HT-29 (cell line): ENCODE measurements at regions not wholly inside any gene's neighbourhood (a gene's known extent, or its start where the extent isn't known, plus 50 kb on each side); places are given as distances from the start of the nearest gene placed in this dataset.

Experiments used
- DNase-seq: peaks from one replicate; pipeline ENCODE4 v3.0.0-alpha.2; 2015; ENCODE audit warnings: low spot score

DNA sequence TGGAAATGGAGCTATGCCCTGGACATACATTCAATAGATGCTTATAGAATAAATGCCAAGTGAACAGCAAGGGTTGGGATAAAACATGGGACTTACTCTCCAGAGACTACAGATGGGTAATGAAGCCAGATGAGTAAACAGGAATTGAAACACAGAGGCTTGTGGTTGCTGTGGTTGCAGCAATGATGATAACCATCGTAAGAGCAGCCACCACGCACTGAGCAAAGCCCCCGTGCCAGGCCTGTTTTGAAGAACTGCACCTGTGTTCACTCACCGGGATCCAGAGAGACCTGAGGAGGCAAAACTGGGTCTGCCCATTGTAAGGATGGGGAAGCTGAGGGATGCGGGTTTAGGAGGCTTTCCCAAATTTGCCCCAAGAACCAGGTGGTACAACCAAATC lies 431.1 kb upstream of the CDH4 start:
- no peak for DNase-seq

- DNase-seq: no peak
Measured at GRCh38 chr20:60822699-60823607, 429.1 kb upstream of the CDH4 start.

- DNase-seq: no peak
Measured at GRCh38 chr20:60835876-60836275, 416.2 kb upstream of the CDH4 start.

- no peak for DNase-seq
Measured at GRCh38 chr20:60837173-60837770, 414.8 kb upstream of the CDH4 start.

DNA sequence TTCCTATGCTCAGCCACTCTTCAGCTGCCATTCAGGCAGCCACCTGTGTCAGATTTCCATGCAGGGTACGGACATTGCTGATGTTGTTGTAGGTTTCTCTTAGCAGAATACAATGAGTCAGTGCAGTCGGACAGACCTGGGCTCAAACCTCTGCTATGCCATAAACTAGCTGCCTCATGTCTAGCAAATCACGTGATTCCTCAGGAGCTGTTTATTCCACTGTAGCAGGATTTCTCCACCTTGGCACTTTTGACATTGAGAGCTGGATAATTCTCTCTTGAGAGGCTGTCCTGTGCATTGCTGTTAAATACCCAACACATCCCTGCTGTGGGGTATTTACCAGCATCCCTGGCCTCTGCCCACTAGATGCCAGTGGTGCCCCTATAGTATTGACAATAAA lies 413.8 kb upstream of the CDH4 start:
- DNase-seq: no peak

DNA sequence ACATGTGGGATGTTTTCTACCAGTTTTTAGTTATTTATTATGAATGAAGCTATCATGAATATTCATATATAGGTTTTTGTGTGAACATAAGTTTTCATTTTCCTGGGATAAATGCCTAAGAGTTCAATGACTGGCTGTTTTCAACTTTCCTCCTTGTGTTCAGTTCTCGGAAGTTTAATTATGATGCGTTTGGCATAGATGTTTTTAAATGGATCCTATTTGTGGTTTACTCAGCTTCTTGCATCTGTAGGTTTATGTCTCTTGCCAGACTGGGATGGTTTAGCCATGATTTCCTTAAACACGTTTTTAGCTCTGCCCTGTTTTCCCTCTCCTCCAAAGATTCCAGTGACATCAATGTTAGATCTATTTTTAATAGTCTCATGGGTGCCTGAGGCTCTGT lies 411.1 kb upstream of the CDH4 start:
- DNase-seq: no peak

DNA sequence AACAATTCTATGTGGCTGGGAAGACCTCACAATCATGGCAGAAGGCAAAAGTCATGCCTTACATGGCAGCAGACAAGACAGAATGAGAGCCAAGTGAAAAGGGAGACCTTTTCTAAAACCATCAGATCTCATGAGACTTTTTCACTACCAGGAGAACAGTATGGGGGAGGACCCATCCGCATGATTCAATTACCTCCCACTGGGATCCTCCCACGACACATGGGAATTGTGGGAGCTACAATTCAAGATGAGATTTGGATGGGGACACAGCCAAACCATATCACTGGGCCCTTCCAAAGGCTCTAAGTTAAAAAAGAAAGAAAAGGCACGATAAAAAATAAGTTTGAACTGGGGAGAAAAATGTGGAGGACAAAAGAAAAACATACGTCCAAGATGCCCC lies 406.9 kb upstream of the CDH4 start:
- DNase-seq: no peak

DNA sequence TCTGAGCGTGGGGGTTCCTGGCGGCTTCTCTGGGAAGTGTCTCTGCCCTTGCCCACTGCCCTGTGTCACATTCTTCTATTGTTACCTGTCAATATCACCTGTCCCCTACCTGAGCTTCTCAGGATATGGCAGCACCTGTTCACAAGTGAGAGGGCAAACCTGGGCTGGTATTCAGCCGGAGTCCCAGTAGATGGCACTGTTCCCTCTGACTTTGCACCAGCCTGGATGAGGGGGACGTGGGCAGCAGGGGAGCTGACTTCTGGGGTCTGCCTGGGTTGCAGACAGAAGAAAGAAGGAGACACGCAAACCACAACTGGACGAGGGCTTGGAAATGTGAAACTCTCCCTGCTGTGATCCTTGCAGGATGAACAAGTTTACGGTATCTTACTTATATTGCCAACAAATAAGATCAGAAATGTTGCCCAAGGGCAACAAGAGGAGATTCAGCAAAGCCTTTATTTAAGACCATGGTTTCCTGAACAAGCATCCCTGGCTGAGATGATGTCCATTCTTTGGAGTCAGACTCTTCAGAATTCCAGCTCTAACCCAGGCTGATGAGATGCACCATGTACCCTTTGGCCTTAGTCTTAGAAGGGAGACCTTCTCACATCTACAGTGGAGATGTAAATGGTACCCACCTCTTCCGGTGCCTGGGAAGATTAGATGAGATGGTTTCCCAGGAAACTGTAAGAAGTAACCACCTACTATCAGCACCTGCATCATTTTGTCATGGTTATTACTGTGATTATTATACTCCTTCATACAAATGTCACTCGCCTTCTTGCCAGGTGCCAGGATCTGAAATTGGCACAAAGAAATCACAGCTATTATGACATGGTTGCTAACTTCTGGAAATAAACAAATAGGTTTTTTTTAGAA lies 400.0 kb upstream of the CDH4 start:
- peak; percentile 57 for DNase-seq

DNA sequence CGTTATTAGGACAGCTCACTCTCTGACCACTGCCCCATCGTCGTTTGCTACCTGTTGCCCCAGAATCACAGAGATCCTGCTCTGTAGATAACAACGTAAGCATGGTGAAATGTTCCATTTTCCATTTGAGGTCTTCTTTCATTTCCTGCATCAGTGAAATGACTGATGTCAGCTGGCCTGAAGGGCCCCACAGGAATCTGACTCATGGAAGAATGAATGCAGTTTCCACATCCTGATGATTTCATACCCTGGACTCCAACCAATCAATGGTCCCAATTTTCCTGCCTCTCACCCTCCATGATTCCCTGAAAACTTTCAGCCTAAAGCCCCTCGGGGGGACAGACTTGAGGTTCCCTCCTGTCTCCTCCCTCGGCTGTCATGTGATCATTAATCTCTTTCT lies 394.4 kb upstream of the CDH4 start:
- DNase-seq: no peak

DNA sequence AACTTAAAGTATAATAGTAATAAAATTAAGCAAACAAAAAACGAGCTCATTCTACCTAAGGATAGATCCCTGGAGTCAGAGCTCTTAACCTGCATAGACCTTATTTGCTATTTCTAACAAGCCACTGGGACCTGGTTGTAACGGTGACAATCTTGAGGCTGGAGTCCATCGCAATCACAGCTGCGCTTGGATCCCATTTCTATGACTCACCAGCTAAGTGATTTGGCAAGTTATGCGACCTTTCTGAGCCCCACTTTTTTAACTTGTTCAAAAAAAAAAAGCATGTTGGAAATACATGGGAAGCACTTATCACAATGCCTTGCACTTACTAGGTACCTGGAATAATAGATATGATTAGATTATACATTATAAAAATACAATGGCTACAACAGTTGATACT lies 389.5 kb upstream of the CDH4 start:
- no peak for DNase-seq

DNA sequence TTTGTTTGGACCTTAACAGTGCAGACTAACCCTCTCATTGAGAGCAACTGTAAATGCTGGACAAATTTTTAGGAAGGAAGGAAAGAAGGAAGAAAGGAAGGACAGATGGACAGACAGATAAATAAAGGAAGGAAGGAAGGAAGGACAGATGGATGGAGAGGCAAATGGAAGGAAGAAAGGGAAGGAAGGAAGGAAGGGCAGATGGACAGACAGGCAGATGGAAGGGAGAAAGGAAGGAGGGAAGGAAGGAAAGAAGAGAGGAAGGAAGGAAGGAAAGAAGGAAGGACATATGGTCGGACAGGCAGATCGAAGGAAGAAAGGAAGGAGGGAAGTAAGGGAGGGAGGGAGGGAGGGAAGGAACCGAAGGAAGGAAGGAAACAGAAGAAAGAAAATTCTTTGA lies 388.5 kb upstream of the CDH4 start:
- no peak for DNase-seq

- DNase-seq: no peak
Measured at GRCh38 chr20:60867589-60867988, 384.5 kb upstream of the CDH4 start.

- no peak for DNase-seq
Measured at GRCh38 chr20:60868316-60868891, 383.7 kb upstream of the CDH4 start.

GRCh38 chr20:60869087-60869486 lies 383.0 kb upstream of the CDH4 start:
- DNase-seq: no peak

GRCh38 chr20:60869625-60870024 lies 382.4 kb upstream of the CDH4 start:
- DNase-seq: no peak

DNA sequence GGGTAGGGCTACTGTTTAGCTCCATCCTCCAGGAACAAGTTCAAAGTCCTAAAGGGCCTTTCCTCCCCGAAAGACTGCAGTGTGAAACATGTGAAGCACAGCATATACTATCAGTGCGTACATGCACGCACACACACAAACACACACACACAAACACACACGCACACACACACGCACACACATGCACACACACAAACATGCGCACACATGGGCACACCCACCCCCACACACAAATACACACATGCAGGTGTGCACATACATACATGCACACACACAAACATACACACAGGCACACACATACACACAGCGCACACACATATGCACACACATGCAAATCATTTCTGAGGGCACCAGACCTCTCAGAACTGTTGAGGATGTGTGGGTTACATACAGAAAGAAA lies 382.0 kb upstream of the CDH4 start:
- DNase-seq: no peak

DNA sequence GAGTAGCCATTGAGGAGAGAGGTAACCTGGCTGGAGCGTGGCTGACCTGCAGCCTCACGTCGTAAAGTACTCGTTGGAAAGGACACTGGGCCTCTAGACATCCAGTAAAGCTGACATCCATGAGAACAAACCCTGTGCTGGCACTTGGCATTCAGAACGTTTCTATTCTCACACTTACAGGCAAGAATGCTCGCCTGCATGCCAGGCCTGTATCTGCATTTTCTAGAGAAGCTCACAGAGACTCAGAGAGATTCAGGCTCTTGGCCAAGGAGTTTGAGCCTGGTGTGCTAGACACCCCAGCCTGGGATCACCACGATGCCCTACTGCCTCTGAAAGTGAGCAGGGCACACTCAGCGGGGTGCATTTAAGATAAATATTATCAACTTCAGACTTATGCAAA lies 379.8 kb upstream of the CDH4 start:
- DNase-seq: no peak

GRCh38 chr20:60877071-60877857 lies 374.8 kb upstream of the CDH4 start:
- DNase-seq: no peak

- DNase-seq: no peak
Measured at GRCh38 chr20:60882836-60883235, 369.2 kb upstream of the CDH4 start.

DNA sequence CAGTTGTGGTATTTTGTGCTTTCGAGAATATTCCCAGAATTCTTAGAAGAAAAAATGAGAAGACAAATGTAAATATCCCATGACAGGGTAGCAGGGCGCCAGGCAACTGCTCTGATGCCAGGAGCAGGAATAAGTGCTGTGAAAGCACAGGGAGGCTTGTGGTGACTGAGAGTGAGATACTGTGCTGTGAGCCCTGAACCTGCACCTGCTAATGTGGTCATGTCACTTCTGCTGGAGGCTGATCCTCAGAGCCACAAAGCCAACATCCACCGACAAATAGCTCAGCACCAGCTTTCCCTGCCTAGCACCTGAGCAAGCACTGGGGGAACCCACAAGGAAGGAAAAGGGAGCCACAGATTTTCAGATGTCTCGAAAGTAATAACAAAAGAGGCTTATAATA lies 368.6 kb upstream of the CDH4 start:
- no peak for DNase-seq

GRCh38 chr20:60884277-60884676 lies 367.8 kb upstream of the CDH4 start:
- DNase-seq: no peak
